ENCODE measurements at regions not wholly inside any gene's neighbourhood (a gene's known extent, or its start where the extent isn't known, plus 50 kb on each side); places are given as distances from the start of the nearest gene placed in this dataset.

- no peaks in the 10 kb centered on the region for H3K79me2 ChIP-seq (ENCODE audit: low read length)
- no peak for DNase-seq
- no peak overlapping the region for H3K27ac ChIP-seq (ENCODE audit: low read length)
- H3K4me1 ChIP-seq (ENCODE audit: low read length) = no peaks in the 10 kb centered on the region
- TF ChIP-seq EZH2phosphoT487 (IDR thresholded peaks at IDR 0.05; ENCODE audit: low read length) (no peak), CTCF (IDR thresholded peaks at IDR 0.05; ENCODE audit: low read length) (no peak), EZH2 (optimal IDR thresholded peaks at IDR 0.05; ENCODE audit: low read depth, low read length) (no peak)
- H3K36me3 ChIP-seq (replicated peaks; ENCODE audit: insufficient read depth, low read length) = no peaks in the 10 kb centered on the region
- H3K9ac ChIP-seq (ENCODE audit: low read length) = no peak overlapping the region
- no peak overlapping the region for H2AFZ ChIP-seq (ENCODE audit: low read length)
- no peaks in the 10 kb centered on the region for H3K9me3 ChIP-seq (replicated peaks; ENCODE audit: insufficient read depth, low read length)
- H3F3A ChIP-seq (ENCODE audit: insufficient read depth, low read length) = no peaks in the 10 kb centered on the region
- H3K4me2 ChIP-seq (ENCODE audit: low read depth, low read length) = no peak overlapping the region
- no peak overlapping the region for H3K4me3 ChIP-seq (ENCODE audit: low read length)
- no peaks in the 10 kb centered on the region for H4K20me1 ChIP-seq (ENCODE audit: insufficient read depth, low read length)
- H3K9me2 ChIP-seq (replicated peaks; ENCODE audit: insufficient read depth, low read length) = no peaks in the 10 kb centered on the region
- H3K27me3 ChIP-seq (replicated peaks; ENCODE audit: insufficient read depth, low read length) = no peaks in the 10 kb centered on the region
These were observed 371.3 kb upstream of the NOCT start for GRCh38 chr4:138644322-138644721.

GRCh38 chr4:138643827-138644226, 371.8 kb upstream of the NOCT start:
- Histone ChIP-seq H3F3A (ENCODE audit: insufficient read depth, low read length) (no peaks in the 10 kb centered on the region), H3K27me3 (replicated peaks; ENCODE audit: insufficient read depth, low read length) (no peaks in the 10 kb centered on the region), H4K20me1 (ENCODE audit: insufficient read depth, low read length) (no peaks in the 10 kb centered on the region), H3K36me3 (replicated peaks; ENCODE audit: insufficient read depth, low read length) (no peaks in the 10 kb centered on the region), H3K4me2 (ENCODE audit: low read depth, low read length) (no peak overlapping the region), H3K79me2 (ENCODE audit: low read length) (no peaks in the 10 kb centered on the region), H3K27ac (ENCODE audit: low read length) (no peak overlapping the region), H2AFZ (ENCODE audit: low read length) (no peak overlapping the region), H3K9ac (ENCODE audit: low read length) (no peak overlapping the region), H3K9me3 (replicated peaks; ENCODE audit: insufficient read depth, low read length) (no peaks in the 10 kb centered on the region), H3K9me2 (replicated peaks; ENCODE audit: insufficient read depth, low read length) (no peaks in the 10 kb centered on the region), H3K4me3 (ENCODE audit: low read length) (no peak overlapping the region), H3K4me1 (ENCODE audit: low read length) (no peaks in the 10 kb centered on the region)
- TF ChIP-seq EZH2phosphoT487 (IDR thresholded peaks at IDR 0.05; ENCODE audit: low read length) (no peak), EZH2 (optimal IDR thresholded peaks at IDR 0.05; ENCODE audit: low read depth, low read length) (no peak), CTCF (IDR thresholded peaks at IDR 0.05; ENCODE audit: low read length) (no peak)
- no peak for DNase-seq

- Histone ChIP-seq H3K4me2 (ENCODE audit: low read depth, low read length) (no peak overlapping the region), H3K4me3 (ENCODE audit: low read length) (no peak overlapping the region), H3F3A (ENCODE audit: insufficient read depth, low read length) (no peaks in the 10 kb centered on the region), H3K36me3 (replicated peaks; ENCODE audit: insufficient read depth, low read length) (no peaks in the 10 kb centered on the region), H3K9me3 (replicated peaks; ENCODE audit: insufficient read depth, low read length) (no peaks in the 10 kb centered on the region), H4K20me1 (ENCODE audit: insufficient read depth, low read length) (no peaks in the 10 kb centered on the region), H3K9ac (ENCODE audit: low read length) (no peak overlapping the region), H3K79me2 (ENCODE audit: low read length) (no peaks in the 10 kb centered on the region), H2AFZ (ENCODE audit: low read length) (no peak overlapping the region), H3K27me3 (replicated peaks; ENCODE audit: insufficient read depth, low read length) (no peaks in the 10 kb centered on the region), H3K27ac (ENCODE audit: low read length) (no peak overlapping the region), H3K9me2 (replicated peaks; ENCODE audit: insufficient read depth, low read length) (no peaks in the 10 kb centered on the region), H3K4me1 (ENCODE audit: low read length) (no peaks in the 10 kb centered on the region)
- DNase-seq = no peak
- TF ChIP-seq EZH2 (optimal IDR thresholded peaks at IDR 0.05; ENCODE audit: low read depth, low read length) (no peak), EZH2phosphoT487 (IDR thresholded peaks at IDR 0.05; ENCODE audit: low read length) (no peak), CTCF (IDR thresholded peaks at IDR 0.05; ENCODE audit: low read length) (no peak)
These were observed 376.4 kb upstream of the NOCT start for GRCh38 chr4:138639018-138639741.
